ENCODE measurements at regions not wholly inside any gene's neighbourhood (a gene's known extent, or its start where the extent isn't known, plus 50 kb on each side); places are given as distances from the start of the nearest gene placed in this dataset.

GRCh38 chr3:13167829-13168228, 94.6 kb upstream of the IQSEC1 start:
- H3K36me3 Mint-ChIP-seq (ENCODE audit: low read depth, unreplicated experiment): peaks cover 24% of the 10 kb centered on the region
- H3K4me1 Mint-ChIP-seq (ENCODE audit: unreplicated experiment): peaks cover 10% of the 10 kb centered on the region
- no peak overlapping the region for H3K4me3 Mint-ChIP-seq (ENCODE audit: unreplicated experiment)
- peaks cover 12% of the 10 kb centered on the region for H3K27me3 Mint-ChIP-seq (ENCODE audit: unreplicated experiment)
- DNase-seq (ENCODE audit: low spot score): no peak
- no peaks in the 10 kb centered on the region for H3K9me3 Mint-ChIP-seq (ENCODE audit: unreplicated experiment)
- no peak overlapping the region for H3K27ac Mint-ChIP-seq (ENCODE audit: unreplicated experiment)
- no peak for TF ChIP-seq CTCF (IDR thresholded peaks at IDR 0.05; ENCODE audit: unreplicated experiment)

- no peak for TF ChIP-seq CTCF (IDR thresholded peaks at IDR 0.05; ENCODE audit: unreplicated experiment)
- no peak overlapping the region for H3K4me3 Mint-ChIP-seq (ENCODE audit: unreplicated experiment)
- DNase-seq (ENCODE audit: low spot score): no peak
- no peaks in the 10 kb centered on the region for H3K9me3 Mint-ChIP-seq (ENCODE audit: unreplicated experiment)
- H3K27me3 Mint-ChIP-seq (ENCODE audit: unreplicated experiment): peaks cover 10% of the 10 kb centered on the region
- peaks cover 15% of the 10 kb centered on the region for H3K4me1 Mint-ChIP-seq (ENCODE audit: unreplicated experiment)
- H3K36me3 Mint-ChIP-seq (ENCODE audit: low read depth, unreplicated experiment): peaks cover 24% of the 10 kb centered on the region
- H3K27ac Mint-ChIP-seq (ENCODE audit: unreplicated experiment): no peak overlapping the region
These were observed 94.0 kb upstream of the IQSEC1 start for GRCh38 chr3:13167064-13167743.

- H3K27ac Mint-ChIP-seq (ENCODE audit: unreplicated experiment): no peak overlapping the region
- H3K4me1 Mint-ChIP-seq (ENCODE audit: unreplicated experiment): peaks cover 15% of the 10 kb centered on the region
- no peak for DNase-seq (ENCODE audit: low spot score)
- peaks cover 12% of the 10 kb centered on the region for H3K27me3 Mint-ChIP-seq (ENCODE audit: unreplicated experiment)
- TF ChIP-seq CTCF (IDR thresholded peaks at IDR 0.05; ENCODE audit: unreplicated experiment): no peak
- H3K4me3 Mint-ChIP-seq (ENCODE audit: unreplicated experiment): no peak overlapping the region
- H3K36me3 Mint-ChIP-seq (ENCODE audit: low read depth, unreplicated experiment): peaks cover 24% of the 10 kb centered on the region
- no peaks in the 10 kb centered on the region for H3K9me3 Mint-ChIP-seq (ENCODE audit: unreplicated experiment)
These were observed 93.2 kb upstream of the IQSEC1 start for GRCh38 chr3:13166243-13167063.

GRCh38 chr3:13165576-13165975, 92.3 kb upstream of the IQSEC1 start:
- Mint-ChIP-seq H3K27me3 (ENCODE audit: unreplicated experiment) (peaks cover 12% of the 10 kb centered on the region), H3K36me3 (ENCODE audit: low read depth, unreplicated experiment) (peaks cover 24% of the 10 kb centered on the region), H3K27ac (ENCODE audit: unreplicated experiment) (no peak overlapping the region), H3K9me3 (ENCODE audit: unreplicated experiment) (no peaks in the 10 kb centered on the region), H3K4me1 (ENCODE audit: unreplicated experiment) (peaks cover 19% of the 10 kb centered on the region), H3K4me3 (ENCODE audit: unreplicated experiment) (no peak overlapping the region)
- TF ChIP-seq CTCF (IDR thresholded peaks at IDR 0.05; ENCODE audit: unreplicated experiment): no peak
- DNase-seq (ENCODE audit: low spot score): no peak

Measured in endothelial cell (in vitro differentiated cells).